PC-9 (cell line): ENCODE measurements at regions not wholly inside any gene's neighbourhood (a gene's known extent, or its start where the extent isn't known, plus 50 kb on each side); places are given as distances from the start of the nearest gene placed in this dataset.

Experiments used
- EZH2 ChIP-seq: fragments of 200-600 bp; sonication (generic); IDR thresholded peaks from 2 replicates; pipeline ENCODE4 v1.8.0; 2017; ENCODE audit warnings: antibody characterized with exemption, low read depth
- TF ChIP-seq, protein P1 (sequence below): fragments of 200-600 bp; sonication (generic); conservative IDR thresholded peaks from 2 replicates; pipeline ENCODE4 v1.6.1; 2017; ENCODE audit warnings: mixed run types, antibody characterized with exemption, mild to moderate bottlenecking, moderate library complexity

DNA sequence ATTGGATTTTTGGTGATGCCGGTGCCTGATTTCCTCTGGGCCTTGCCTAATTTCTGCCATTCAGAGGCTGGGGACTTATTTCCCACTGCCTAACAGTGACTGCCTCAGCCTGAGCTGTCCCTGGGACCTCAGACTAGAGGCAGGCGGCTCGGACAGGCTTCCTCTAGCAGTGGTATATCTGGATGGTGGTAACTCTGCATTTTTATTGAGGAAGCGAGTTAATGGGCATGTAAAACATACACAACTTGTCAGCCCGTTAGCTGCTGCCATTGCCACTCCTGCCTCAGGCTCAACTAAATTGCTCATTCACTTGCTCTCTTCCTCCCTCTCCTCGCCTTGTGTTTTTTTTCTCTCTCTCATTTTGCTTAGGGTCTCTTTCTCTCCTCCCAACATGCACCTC, 561.6 kb downstream of the BUD13 start:
- TF ChIP-seq, protein P1, sequence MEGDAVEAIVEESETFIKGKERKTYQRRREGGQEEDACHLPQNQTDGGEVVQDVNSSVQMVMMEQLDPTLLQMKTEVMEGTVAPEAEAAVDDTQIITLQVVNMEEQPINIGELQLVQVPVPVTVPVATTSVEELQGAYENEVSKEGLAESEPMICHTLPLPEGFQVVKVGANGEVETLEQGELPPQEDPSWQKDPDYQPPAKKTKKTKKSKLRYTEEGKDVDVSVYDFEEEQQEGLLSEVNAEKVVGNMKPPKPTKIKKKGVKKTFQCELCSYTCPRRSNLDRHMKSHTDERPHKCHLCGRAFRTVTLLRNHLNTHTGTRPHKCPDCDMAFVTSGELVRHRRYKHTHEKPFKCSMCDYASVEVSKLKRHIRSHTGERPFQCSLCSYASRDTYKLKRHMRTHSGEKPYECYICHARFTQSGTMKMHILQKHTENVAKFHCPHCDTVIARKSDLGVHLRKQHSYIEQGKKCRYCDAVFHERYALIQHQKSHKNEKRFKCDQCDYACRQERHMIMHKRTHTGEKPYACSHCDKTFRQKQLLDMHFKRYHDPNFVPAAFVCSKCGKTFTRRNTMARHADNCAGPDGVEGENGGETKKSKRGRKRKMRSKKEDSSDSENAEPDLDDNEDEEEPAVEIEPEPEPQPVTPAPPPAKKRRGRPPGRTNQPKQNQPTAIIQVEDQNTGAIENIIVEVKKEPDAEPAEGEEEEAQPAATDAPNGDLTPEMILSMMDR: no peak
- no peak for TF ChIP-seq EZH2
